Thoracic aorta (tissue), 2 donors: ENCODE measurements at regions not wholly inside any gene's neighbourhood (a gene's known extent, or its start where the extent isn't known, plus 50 kb on each side); places are given as distances from the start of the nearest gene placed in this dataset.

Experiments
- ATAC-seq: fragments of 150-250 bp; one replicate; pipeline ENCODE4 v1.8.0; 2017; ENCODE audit warnings: low read depth; ENCODE audit not compliant: insufficient number of reproducible peaks, low FRiP score
- DNase-seq: peaks from one replicate; pipeline ENCODE4 v3.0.0-alpha.2; 2020; ENCODE audit warnings: low spot score
- H3K27ac ChIP-seq, 2 donors: fragments of 200-600 bp; sonication (generic); 1 replicate in 1 of 2; 2 replicates in 1 of 2; pipeline ENCODE4 v1.5.1; 2016; ENCODE audit warnings: mild to moderate bottlenecking in 2 of 2, moderate library complexity in 2 of 2
- H3K27me3 ChIP-seq: fragments of 200-600 bp; sonication (generic); replicated peaks from 2 replicates; pipeline ENCODE4 v1.6.0; 2016; ENCODE audit warnings: mild to moderate bottlenecking; ENCODE audit not compliant: insufficient read depth
- H3K36me3 ChIP-seq: fragments of 200-600 bp; sonication (generic); one replicate; pipeline ENCODE4 v1.5.1; 2016
- H3K4me1 ChIP-seq, 2 donors: fragments of 200-600 bp; sonication (generic); 1 replicate in 1 of 2; 2 replicates in 1 of 2; pipeline versions ENCODE4 v1.5.1 to v1.6.0; 2016; ENCODE audit warnings: low read depth in 2 of 2, mild to moderate bottlenecking in 1 of 2; ENCODE audit not compliant: control insufficient read depth in 1 of 2
- H3K4me3 ChIP-seq: fragments of 200-600 bp; sonication (generic); 2 replicates; pipeline ENCODE4 v1.5.1; 2016; ENCODE audit warnings: mild to moderate bottlenecking
- H3K9me3 ChIP-seq: fragments of 200-600 bp; sonication (generic); 2 replicates; pipeline ENCODE4 v1.5.1; 2016
- TF ChIP-seq, protein P1 (sequence below): fragments of 200-600 bp; sonication (generic); IDR thresholded peaks from one replicate; pipeline ENCODE4 v1.5.1; 2019; ENCODE audit warnings: antibody characterized with exemption

DNA sequence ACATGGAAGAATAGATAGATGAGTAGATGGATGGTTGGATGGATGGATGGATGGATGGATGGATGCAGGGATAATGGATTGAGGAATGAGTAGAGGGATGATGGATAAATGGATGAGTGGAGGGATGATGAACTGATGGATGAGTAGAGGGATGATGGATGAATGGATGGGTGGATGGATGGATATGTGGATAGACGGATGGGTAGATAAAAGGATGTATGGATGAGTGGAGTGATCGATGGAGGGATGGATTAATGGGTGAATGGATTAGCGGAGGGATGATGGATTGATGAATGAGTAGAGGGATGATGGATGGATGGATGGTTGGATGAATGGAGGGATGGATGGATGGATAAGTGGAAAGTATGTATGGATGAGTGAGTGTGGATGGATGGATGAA is 533.2 kb downstream of the RFC3 start:
- Histone ChIP-seq H3K36me3 (no peaks in the 10 kb centered on the region), H3K9me3 (no peaks in the 10 kb centered on the region), H3K27ac (no peak overlapping the region), H3K27me3 (no peaks in the 10 kb centered on the region), H3K4me1 (peaks cover 0 to under 1% of the 10 kb centered on the region in 2 donors), H3K4me3 (no peak overlapping the region)
- DNase-seq (no peak), ATAC-seq (no peak)
- TF ChIP-seq, protein P1, sequence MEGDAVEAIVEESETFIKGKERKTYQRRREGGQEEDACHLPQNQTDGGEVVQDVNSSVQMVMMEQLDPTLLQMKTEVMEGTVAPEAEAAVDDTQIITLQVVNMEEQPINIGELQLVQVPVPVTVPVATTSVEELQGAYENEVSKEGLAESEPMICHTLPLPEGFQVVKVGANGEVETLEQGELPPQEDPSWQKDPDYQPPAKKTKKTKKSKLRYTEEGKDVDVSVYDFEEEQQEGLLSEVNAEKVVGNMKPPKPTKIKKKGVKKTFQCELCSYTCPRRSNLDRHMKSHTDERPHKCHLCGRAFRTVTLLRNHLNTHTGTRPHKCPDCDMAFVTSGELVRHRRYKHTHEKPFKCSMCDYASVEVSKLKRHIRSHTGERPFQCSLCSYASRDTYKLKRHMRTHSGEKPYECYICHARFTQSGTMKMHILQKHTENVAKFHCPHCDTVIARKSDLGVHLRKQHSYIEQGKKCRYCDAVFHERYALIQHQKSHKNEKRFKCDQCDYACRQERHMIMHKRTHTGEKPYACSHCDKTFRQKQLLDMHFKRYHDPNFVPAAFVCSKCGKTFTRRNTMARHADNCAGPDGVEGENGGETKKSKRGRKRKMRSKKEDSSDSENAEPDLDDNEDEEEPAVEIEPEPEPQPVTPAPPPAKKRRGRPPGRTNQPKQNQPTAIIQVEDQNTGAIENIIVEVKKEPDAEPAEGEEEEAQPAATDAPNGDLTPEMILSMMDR = no peak

DNA sequence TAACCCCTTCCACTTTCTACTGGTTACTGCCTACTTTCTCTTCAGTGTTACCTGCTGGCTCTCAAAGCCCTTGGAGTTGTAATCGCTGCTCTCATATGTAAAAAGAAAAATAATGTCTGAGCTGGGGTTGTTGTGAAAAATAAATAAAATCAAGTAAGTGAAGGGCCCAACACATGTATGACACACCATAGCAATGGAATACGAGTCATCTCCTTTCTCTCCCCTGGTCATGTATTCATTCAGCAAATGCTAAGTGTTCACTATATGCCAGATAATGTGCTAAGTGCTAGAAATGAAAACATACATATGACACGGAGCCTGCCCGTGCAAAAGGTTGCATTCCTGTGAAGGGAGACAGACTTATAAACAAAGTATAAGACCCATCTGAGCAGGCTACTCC is 535.0 kb downstream of the RFC3 start:
- ATAC-seq (no peak), DNase-seq (no peak)
- no peaks in the 10 kb centered on the region for H3K9me3 ChIP-seq
- no peak overlapping the region for H3K4me3 ChIP-seq
- no peaks in the 10 kb centered on the region for H3K27me3 ChIP-seq
- no peak overlapping the region for H3K27ac ChIP-seq
- TF ChIP-seq, protein P1 = no peak
- peaks cover 7 to 19% of the 10 kb centered on the region in 2 donors for H3K4me1 ChIP-seq
- H3K36me3 ChIP-seq = no peaks in the 10 kb centered on the region

DNA sequence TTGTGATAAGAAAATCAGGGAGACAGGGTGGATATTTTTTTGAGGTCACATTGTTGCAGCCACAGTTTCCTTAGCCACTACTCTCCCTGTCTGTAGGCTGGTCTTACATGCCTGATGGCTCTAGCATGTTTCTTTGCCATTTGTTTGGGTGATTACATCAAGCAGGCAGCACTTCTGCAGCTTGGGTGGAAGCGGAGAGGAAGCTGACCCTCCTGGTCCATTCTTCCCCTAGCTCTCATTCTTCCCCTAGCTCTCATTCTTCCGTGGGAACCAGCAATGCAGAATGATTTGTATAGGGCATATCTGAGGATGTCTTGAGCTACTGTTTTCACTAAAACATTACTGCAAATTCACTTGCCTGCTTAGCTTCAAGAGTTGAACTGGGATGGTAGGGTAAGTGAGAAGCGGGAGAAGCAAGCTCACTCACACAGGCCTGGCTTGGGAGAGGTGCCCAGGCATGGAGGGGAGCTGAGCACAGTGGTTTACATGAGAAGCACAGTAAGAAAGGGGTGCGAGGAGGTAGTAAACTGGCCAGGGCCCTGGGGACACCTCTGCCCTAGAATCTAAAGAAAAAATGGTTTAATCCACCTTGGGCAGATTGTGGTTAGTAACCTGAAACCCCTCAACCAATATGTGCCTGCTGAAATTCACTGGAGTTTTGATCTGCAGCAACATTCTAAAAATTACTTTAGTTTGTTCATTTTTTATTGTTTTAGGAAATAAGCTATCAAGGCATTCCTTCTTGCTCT is 538.9 kb downstream of the RFC3 start:
- H3K27ac ChIP-seq = peak overlapping the region; percentile 40 to 64
- DNase-seq = no peak
- no peak overlapping the region for H3K4me3 ChIP-seq
- H3K27me3 ChIP-seq = no peaks in the 10 kb centered on the region
- peaks cover 7 to 33% of the 10 kb centered on the region in 2 donors for H3K4me1 ChIP-seq
- TF ChIP-seq, protein P1 = no peak
- H3K9me3 ChIP-seq = no peaks in the 10 kb centered on the region
- no peaks in the 10 kb centered on the region for H3K36me3 ChIP-seq
- no peak for ATAC-seq

DNA sequence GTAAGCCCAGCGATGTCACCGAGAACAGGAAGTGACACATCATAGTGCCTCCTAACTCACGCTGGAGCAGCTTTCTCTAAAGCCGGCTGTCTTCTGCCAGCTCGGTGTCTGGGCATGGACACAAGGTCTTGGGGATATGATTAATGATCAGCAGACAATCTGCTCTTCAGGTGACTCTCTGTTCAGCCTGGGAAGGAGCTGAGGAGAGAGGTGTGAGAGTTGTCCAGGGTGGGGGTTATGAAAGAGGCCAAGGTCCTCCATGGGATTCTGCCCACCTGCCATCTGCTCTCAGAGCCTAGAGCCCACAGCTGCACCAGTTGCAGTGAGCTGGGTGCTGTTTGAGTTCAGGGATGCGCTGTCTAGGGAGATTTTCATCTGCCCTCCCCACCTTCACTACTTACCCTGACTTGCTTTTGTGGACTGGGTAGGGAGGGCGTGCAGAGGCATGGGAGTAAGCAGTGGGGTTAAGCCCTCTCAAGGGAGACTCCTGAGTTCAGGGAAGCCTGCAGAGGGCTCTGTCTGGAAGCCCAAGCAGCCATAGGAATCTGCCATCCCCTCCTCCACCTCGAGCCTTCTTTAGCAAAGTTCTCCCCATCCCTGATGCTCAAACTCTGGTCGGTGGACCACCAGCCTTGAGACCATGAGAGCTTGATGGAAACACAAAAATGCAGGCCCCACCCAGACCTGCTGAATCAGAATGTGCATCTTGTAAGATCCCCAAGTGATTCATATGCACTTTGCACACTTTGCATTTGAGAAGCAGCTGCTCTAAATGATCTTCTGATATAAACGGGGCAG is 539.7 kb downstream of the RFC3 start:
- ATAC-seq = no peak
- H3K36me3 ChIP-seq = no peaks in the 10 kb centered on the region
- no peaks in the 10 kb centered on the region for H3K27me3 ChIP-seq
- no peak overlapping the region for H3K4me3 ChIP-seq
- H3K9me3 ChIP-seq = no peaks in the 10 kb centered on the region
- DNase-seq = no peak
- peaks cover 7 to 33% of the 10 kb centered on the region in 2 donors for H3K4me1 ChIP-seq
- TF ChIP-seq, protein P1 = no peak
- H3K27ac ChIP-seq = peak overlapping the region; percentile 40 to 64

DNA sequence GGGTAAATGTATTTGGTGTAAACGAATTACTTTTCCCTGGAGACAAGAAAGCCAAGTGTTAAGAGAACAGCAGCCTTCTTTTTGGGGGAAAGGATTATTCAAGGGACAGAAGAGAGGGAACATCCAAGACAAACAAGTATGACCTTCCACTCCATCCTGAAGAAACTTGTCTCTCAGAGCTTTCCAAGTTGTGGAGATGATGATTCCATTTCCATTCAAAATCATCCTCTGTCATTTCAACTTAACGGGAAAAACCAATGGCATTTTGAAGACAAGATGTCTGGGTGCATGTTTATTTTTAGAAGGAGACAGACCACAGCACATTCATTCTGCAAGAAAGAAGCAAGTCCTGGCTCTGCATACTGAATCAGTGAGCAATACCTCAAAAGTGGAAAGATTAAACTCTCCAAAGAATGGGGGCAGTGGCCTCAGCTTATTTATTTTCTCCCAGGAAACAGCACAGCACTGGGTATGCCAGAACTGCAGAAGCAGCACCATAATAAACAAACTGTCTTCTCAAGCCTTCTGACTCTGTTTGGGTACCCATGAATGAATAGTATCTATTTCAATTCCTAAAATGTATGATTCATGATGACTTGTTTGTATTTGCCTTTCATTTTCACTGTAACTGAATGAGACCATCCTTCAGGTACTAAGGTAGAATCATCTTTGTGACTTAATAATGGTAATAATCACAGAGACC is 541.0 kb downstream of the RFC3 start:
- no peak for ATAC-seq
- H3K4me3 ChIP-seq = no peak overlapping the region

More for the DNA sequence above, 541.0 kb downstream of the RFC3 start:
- TF ChIP-seq, protein P1 = no peak
- Histone ChIP-seq H3K36me3 (no peaks in the 10 kb centered on the region), H3K4me1 (peaks cover 7 to 33% of the 10 kb centered on the region in 2 donors), H3K27me3 (no peaks in the 10 kb centered on the region), H3K9me3 (no peaks in the 10 kb centered on the region), H3K27ac (peak overlapping the region in 1 of 2 donors; percentile 40)
- DNase-seq = no peak
